GM18519 (cell line): ENCODE measurements at regions not wholly inside any gene's neighbourhood (a gene's known extent, or its start where the extent isn't known, plus 50 kb on each side); places are given as distances from the start of the nearest gene placed in this dataset.

ENCODE experiments used
- ATAC-seq: cut with Tn5 transposase; IDR thresholded peaks from one replicate; pipeline ENCODE4 v1.9.1; 2021; ENCODE audit warnings: mild to moderate bottlenecking, moderate library complexity; ENCODE audit not compliant: unreplicated experiment, low FRiP score

- ATAC-seq, result no peak
Measured at GRCh38 chr4:67126570-67126969, 418.7 kb downstream of the CENPC start.

- ATAC-seq, result no peak
Measured at GRCh38 chr4:67125636-67126514, 419.4 kb downstream of the CENPC start.

- ATAC-seq, result no peak
Measured at GRCh38 chr4:67124716-67125115, 420.6 kb downstream of the CENPC start.

- peak; percentile 63 for ATAC-seq
Measured at GRCh38 chr4:67122029-67122428, 423.3 kb downstream of the CENPC start.

- ATAC-seq, result no peak
Measured at GRCh38 chr4:67120369-67120768, 424.9 kb downstream of the CENPC start.

GRCh38 chr4:67109276-67109675 lies 436.0 kb downstream of the CENPC start:
- ATAC-seq, result no peak

- no peak for ATAC-seq
Measured at GRCh38 chr4:67106861-67107460, 438.3 kb downstream of the CENPC start.

- no peak for ATAC-seq
Measured at GRCh38 chr4:67104145-67104544, 441.2 kb downstream of the CENPC start.

- ATAC-seq, result no peak
Measured at GRCh38 chr4:67103001-67103747, 442.1 kb downstream of the CENPC start.

GRCh38 chr4:67101612-67102011 lies 443.7 kb downstream of the CENPC start:
- no peak for ATAC-seq

- ATAC-seq, result no peak
Measured at GRCh38 chr4:67092351-67092750, 453.0 kb downstream of the CENPC start.

- ATAC-seq, result no peak
Measured at GRCh38 chr4:67091673-67092072, 453.6 kb downstream of the CENPC start.

GRCh38 chr4:67087897-67088296 lies 457.4 kb downstream of the CENPC start:
- peak; percentile 94 for ATAC-seq

- ATAC-seq, result no peak
Measured at GRCh38 chr4:67084783-67085182, 460.5 kb downstream of the CENPC start.

- ATAC-seq, result no peak
Measured at GRCh38 chr4:67083496-67083895, 461.8 kb downstream of the CENPC start.

- no peak for ATAC-seq
Measured at GRCh38 chr4:67082746-67083145, 462.6 kb downstream of the CENPC start.

- no peak for ATAC-seq
Measured at GRCh38 chr4:67080046-67080557, 465.2 kb downstream of the CENPC start.

GRCh38 chr4:67071641-67072040 lies 473.7 kb downstream of the CENPC start:
- no peak for ATAC-seq

GRCh38 chr4:67055319-67055718 lies 490.0 kb downstream of the CENPC start:
- ATAC-seq, result no peak

- ATAC-seq, result no peak
Measured at GRCh38 chr4:67054896-67055295, 490.4 kb downstream of the CENPC start.
